GM19035 (cell line): ENCODE measurements at regions not wholly inside any gene's neighbourhood (a gene's known extent, or its start where the extent isn't known, plus 50 kb on each side); places are given as distances from the start of the nearest gene placed in this dataset.
A peak's percentile ranks its signal among the peaks of the same experiment; 100 is the strongest.

Source experiments
- ATAC-seq: cut with Tn5 transposase; IDR thresholded peaks from one replicate; pipeline ENCODE4 v1.9.1; 2021; ENCODE audit not compliant: unreplicated experiment

GRCh38 chr2:64825831-64826491 is 163.2 kb upstream of the SLC1A4 start:
- no peak for ATAC-seq

- no peak for ATAC-seq
Observed at GRCh38 chr2:64826703-64827102, 162.5 kb upstream of the SLC1A4 start.

GRCh38 chr2:64828261-64828660 is 160.9 kb upstream of the SLC1A4 start:
- ATAC-seq = no peak

DNA sequence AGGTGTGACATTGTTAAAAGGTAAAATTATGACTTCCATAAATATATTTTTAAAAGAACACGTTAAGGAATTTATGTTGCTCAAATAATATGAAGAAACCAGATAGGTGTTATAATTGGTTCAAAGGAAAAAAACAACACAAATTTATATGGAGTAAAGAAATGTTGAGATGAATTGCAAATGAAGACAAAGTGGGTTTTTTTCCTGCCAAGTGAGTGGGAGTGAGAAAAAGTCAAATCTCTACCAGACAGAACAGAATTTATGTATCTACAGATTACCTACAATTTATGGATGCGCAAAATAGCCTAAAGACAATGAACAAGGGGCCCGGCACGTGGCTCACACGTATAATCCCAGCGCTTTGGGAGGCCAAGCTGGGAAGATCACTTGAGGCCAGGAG is 159.7 kb upstream of the SLC1A4 start:
- ATAC-seq = no peak

DNA sequence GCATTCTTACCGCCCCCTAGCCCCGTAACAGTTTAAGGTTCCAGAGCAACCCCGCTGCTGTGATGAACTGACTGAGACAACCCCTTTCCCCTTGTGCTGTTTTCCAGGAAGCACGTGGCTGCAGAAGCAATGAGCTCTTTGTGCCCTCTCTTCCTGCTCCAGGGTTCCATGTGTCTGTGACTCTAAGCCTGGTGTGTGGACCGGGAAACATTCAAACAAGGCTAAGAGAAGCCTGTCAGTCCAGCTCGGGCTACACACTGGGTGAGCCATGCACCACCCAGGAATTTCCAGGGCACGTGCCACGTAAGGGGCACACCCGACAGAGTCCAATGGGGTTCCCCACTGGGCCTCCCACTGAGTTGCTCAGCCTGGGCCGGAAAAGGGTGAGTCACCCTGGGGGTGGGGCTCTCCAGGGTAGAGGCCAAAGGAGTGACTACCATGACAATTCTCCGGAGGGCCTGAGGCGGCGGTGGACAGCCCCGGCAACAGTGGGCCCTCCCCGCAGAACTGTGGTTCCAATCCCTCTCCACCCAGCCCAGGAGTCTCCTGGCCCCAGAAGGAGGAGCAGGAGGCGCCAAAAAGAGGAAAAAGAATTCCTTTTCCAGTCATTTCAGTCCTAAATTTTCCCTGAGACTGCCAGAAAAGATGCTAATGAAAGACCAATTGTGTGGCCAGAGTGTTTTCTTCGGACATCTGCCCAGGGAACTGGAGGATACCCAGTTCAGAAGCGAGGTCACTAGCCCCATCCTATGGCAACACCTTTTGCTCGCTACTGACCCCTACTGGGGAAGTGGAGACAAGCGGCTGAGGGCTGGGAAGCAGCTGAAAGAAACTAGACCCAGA is 157.8 kb upstream of the SLC1A4 start:
- peak; percentile 87 for ATAC-seq

DNA sequence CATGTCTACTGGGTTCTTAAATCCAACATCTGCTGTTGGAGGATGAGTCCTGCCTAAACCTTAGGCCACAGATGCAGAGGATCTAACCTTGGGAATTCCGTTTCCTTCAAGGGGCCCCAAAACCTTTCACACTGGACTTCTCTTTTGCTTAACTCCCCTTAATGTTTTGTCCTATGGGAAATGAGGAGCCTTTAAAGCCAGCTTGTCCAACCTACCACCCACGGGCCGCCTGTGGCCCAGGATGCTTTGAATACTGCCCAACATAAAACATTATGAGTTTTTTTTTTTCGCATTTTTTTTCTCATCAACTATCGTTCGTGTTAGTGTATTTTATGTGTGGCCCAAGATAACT is 157.2 kb upstream of the SLC1A4 start:
- peak; percentile 3 for ATAC-seq

GRCh38 chr2:64832936-64833335 is 156.3 kb upstream of the SLC1A4 start:
- ATAC-seq = no peak

- ATAC-seq = no peak
Observed at GRCh38 chr2:64836566-64836965, 152.6 kb upstream of the SLC1A4 start.

- ATAC-seq = no peak
Observed at GRCh38 chr2:64837116-64837731, 152.0 kb upstream of the SLC1A4 start.

DNA sequence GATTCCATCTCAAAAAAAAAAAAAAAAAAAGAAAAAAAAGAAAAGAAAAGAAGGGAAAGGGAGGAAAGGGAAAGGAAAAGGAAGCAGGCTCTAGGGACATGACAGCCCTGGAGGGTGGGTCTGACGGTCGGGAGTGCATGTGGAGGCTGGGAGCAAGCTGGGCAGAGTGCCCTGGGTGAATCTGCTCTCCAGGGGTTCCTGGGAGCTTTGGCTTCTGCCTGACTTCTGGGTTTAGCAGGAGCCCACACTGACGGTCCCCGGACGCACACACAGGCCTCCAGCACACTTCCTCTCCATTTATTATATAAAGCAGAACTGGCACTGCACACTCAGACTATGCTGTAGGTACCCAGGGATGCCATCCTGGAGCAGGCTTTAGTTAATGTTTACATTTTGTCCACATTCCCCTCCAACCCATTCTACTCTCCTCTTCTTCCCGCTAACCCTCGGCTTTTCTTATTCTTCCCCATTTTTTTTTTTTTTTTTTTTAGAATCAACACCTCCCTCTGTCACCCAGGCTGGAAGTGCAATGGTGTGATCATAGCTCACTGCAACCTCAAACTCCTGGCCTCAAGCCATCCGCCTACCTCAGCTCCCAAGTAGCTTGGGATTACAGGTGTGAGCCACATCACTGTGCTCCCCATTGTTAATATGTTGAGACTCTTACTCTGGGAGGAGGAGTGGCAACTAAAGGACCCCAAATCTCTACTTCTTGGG is 151.1 kb upstream of the SLC1A4 start:
- no peak for ATAC-seq

- no peak for ATAC-seq
Observed at GRCh38 chr2:64838817-64839216, 150.4 kb upstream of the SLC1A4 start.

- peak; percentile 82 for ATAC-seq
Observed at GRCh38 chr2:64839844-64840243, 149.4 kb upstream of the SLC1A4 start.

DNA sequence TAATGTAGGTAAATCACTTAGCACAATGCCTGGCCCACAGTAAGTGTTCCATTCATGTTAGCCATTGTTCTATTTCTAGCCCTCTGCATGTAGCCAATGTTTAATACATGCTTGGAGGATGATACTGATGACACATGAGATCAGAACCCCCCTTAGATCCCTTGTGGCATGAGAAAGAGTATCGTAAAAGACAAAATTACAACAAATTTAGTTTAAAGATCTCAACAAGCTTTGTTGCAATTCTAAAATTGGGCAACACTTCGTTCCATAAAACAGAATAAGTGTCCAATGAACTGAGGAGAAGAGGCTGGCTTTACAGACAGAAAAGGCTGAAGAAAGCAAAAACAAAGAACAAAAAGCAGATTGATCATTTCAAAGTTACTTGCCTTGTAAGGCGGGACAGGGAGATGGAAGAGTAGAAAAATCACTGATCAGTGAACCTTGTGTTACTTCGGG is 148.7 kb upstream of the SLC1A4 start:
- ATAC-seq = peak; percentile 5

DNA sequence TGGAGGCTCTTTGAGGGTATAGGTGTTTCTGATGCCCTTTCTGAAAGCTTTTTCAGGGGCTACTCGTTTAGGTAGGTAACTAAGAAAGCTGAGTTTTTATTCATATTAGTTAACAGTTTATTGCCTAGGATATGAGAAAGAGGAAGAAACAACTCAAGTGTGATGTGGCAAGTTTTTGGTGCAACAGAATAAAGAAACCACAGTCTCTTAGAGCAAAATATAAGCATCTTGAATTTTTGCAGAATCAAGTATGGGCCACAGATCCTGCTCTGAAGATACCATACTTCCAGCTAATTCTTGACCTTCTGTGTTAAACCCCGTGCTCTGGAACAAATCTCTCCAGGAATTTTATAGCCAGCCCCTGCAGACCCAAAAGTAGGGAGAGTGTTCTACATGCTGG is 147.7 kb upstream of the SLC1A4 start:
- no peak for ATAC-seq

DNA sequence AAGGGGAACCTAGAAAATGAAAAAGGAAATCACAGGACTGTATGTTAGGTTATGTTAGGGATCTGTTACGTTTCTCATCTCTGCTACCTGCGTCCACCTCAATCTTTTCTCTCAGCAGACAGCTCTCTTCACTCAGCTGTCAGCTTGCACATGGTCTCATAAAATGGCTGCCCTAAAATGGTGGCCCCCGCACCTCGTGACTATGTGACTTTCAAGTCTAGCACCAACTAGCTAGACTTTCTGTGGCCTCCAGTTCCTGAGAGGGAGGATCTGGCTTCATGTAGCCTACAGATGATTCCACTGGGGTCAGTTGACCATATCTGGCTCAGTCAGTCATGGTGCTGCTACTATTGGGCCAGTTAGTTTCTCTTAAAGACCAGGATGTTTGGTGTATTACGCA is 147.2 kb upstream of the SLC1A4 start:
- no peak for ATAC-seq

GRCh38 chr2:64844087-64844486 is 145.1 kb upstream of the SLC1A4 start:
- no peak for ATAC-seq

- no peak for ATAC-seq
Observed at GRCh38 chr2:64845273-64845905, 143.8 kb upstream of the SLC1A4 start.

GRCh38 chr2:64846177-64846576 is 143.0 kb upstream of the SLC1A4 start:
- no peak for ATAC-seq

- no peak for ATAC-seq
Observed at GRCh38 chr2:64847930-64848329, 141.3 kb upstream of the SLC1A4 start.

- ATAC-seq = no peak
Observed at GRCh38 chr2:64848363-64848762, 140.8 kb upstream of the SLC1A4 start.

- no peak for ATAC-seq
Observed at GRCh38 chr2:64848945-64849344, 140.3 kb upstream of the SLC1A4 start.
